ENCODE measurements at regions not wholly inside any gene's neighbourhood (a gene's known extent, or its start where the extent isn't known, plus 50 kb on each side); places are given as distances from the start of the nearest gene placed in this dataset.

DNA sequence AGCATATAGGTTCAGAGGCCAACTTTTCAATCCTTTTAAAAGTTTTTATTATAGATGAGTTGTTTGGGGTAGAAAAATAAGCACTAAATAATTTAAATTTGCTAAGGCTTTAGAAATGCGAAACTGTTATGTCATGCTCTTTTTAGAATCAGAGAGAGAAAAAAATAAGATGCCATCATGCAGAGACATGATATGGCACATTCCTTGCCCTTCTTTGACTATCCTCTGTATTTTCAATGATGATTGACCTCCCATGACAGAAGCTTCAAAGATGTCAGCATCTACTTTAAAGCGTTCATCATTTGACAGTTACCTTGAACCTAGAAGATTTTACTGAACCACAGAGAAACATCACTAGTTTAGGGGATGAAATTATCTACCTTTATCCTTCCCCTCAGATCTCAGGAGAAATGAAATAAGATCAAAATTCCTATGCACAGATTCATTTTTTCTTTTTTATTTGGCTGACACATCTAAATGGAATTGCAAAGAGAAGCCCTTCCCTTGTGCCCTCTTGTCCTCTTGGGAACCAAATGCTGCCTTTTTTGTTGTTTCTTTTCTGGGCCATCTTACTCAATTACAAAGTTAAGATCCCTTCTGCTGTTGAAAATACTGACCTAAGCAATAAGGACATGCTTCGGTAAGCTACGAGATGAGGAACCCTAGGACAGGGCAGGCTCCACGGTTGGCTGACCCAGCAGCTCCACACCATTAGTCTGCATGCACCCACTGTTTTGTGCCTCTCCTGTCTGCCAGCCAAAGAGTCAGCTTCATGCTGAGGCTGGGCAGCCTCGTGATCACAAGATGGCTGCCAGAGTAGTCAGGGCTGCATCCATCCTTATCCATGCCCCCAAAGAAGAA is 289.7 kb upstream of the TPM1 start:
- DNase-seq (ENCODE audit: insufficient read length, low spot score) (no peak), FAIRE-seq (no peak)

DNA sequence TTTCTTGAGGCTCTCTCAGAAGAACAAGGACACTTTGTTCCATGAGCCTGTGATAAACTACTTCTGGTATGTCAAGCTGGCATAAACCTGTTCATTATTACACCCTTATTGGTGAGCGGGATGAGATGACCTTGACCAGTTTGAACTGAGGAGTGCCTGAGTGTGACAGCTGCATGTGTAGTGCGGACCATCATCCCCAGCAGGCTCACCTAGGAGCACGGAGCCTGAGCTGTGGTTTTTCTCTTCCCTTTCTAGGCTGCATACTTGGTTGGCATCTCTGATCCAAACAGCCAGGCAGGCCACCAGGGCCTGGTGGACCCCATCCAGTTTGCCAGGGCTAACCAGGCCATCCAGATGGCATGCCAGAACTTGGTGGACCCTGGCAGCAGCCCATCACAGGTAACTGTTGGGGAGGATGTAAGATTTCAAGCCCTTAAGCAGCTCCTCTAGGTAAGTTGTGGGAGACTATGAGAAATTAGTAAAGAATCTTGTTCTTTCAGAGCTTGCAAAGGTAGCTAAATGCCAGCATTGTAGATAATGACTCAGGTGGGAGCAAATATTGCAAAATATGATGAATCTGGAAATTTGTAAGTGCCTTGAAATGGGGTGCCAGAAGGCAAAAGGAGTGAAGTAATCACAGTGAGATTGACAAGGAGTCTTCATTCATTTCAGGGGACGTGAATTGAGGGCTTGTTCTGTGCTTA is 288.9 kb upstream of the TPM1 start:
- DNase-seq (ENCODE audit: insufficient read length, low spot score) (no peak), FAIRE-seq (no peak)

DNA sequence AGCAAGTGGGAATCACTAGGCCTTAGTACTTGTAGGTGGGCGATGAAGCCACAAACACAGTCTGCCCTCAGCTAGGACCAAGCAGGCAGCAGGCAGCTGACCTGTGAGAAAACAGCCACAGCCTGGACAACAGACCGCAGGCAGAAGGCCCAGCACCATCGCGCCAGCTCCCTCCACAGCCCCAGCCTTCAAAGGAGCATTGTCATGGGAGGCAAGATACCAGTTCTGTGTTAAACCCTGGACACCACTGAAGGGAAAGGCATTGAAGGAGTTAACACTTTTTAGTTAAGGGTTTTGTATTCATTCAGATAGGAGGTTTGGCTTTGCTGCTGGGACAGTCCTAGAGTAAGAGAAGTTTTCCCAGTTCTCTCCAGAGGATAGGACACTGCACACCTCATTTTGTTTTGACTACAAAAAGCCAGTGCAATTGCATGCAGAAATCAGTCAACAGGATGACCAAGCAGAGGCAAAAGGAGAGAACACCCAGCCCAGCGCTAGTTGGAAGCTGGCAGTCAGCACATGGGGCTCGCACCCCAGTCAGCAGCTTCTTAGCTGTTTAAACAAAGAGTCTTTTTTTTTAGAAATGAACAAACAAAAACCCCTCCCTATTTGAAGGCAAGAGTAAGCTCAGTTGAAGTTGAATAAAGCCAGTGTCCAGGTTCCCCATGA is 286.1 kb upstream of the TPM1 start:
- no peak for FAIRE-seq
- no peak for DNase-seq (ENCODE audit: insufficient read length, low spot score)

DNA sequence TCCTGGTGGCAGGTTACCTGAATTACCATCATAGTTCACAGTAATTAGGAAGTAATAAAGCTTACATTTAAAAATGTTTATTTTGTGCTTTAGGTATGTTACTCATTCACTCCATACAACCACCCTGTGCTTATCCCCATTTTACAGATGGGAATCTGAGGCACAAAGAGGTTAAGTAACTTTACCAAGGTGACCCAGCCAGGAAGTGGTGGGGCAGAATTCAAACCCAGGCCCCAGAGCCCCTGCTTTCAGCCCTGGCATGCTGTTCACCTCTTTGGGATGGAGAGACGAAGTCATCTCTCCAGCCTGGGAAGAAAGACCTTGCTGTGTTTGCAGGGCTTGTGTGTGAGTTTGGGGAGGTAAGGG is 285.6 kb upstream of the TPM1 start:
- DNase-seq (ENCODE audit: insufficient read length, low spot score) (no peak), FAIRE-seq (no peak)

DNA sequence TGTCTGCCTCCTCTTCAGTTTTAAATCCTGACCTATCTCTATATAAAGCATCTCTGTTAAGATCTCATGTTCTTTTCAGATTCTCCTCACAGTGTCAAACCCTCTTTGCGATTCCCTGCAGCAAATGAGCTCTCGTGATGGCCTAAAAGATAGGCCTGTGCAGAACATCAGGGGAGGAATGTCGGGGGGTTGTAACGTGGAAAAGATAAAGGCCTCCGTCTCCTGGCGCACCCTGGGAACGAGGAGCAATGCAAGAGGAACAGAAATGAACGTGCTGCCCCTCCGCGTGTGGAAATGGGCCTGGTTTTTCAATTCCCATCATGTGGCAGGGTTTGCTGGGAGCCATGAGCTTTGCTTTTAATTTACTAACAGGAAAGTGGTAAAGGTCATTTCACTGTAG is 285.0 kb upstream of the TPM1 start:
- DNase-seq (ENCODE audit: insufficient read length, low spot score): no peak

DNA sequence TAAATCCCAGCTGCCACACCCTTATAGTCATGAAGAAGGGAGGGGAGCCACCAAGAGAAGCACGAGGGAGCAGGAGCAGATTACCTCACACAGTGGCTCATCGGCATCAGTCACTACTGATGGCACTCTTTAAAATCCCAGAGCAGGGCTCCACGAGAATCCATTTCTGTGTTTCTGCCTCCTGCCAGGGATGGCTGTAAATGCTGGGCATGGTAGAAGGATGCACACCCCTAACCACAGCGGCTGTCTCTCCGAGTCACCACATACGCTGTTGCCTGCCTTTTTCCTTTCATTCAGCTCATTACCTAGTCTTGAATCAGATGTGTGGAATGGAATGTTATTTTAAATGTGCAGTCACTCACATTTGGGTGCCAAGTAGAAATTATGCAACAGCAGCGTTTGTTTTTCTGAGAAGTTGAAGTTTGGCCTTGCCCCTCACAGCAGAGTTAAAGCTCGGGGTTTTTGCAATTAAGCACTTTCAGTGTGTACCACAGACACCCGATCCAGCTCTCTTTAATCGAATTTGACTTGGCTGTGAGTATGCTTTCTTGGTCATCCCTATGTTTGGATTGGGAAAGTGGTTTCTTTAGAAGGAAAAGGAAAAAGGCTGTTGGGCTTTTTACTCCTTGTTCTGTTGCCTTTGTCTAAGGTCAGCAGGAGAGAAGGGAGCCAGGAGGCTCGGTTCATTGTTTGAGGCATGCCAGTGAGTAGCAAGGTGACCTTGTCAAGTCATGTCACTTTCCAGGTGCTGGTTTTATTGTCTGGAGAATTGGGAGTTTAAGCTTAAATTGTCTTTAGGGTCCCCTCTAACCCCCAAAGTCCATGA is 284.2 kb upstream of the TPM1 start:
- FAIRE-seq (no peak), DNase-seq (ENCODE audit: insufficient read length, low spot score) (no peak)

More for the DNA sequence above, 285.0 kb upstream of the TPM1 start:
- FAIRE-seq: no peak

DNA sequence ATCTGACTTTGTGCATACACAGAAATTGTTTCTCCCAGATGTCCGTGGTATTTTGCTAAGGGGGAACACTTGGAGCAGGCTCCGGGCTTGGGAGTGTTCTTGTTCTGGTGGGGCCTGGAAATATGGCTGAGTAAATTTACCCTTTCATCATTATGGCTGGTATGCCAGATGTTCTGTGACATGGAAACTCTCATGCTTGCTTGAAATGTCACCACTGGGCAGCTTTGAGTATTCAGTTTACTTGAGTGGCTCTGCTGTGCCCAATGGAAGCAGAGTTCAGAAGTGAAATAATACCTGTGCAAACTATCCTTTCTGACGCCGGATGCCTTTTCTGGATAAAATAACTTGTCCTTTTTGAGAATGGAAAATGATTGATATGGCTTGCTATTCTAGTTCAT is 283.6 kb upstream of the TPM1 start:
- no peak for DNase-seq (ENCODE audit: insufficient read length, low spot score)
- FAIRE-seq: no peak

DNA sequence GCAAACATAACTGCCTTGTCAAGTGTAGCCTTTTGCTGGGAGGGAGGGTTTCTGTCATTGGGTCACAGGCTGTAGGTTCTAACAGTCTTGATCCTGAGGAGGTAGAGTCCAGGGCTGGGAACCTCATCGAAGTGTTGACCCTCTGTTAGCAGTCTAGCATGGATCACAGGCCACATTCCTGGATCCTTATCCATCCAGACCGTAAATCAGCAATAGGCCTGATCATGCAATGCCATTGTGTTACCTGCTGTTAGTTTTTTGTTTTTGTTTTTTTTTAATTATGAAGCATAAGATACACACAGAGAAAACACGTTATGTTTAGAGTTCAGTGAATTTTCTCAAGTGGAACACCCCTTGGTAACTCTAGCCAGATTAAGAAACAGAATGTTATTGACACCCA is 282.0 kb upstream of the TPM1 start:
- FAIRE-seq (no peak), DNase-seq (ENCODE audit: insufficient read length, low spot score) (no peak)

DNA sequence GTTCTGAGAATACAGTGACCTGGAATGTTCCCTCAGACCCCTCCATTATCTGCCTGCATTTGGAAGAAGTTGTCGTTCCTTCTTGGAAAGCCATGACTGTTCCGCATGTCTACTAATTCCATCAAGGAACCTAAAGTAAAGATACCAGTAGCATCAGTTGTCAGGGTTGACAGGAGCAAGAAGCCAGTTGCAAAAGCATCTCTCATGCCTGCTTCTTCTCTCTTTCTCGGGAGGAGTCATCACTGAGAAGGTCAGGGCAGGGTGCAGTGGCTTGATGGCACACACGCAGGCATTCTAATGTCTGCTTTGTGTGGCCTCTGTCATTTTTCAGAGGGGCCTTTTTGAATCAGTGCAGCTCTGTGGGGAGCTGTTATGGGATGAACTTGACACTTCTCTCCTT is 276.6 kb upstream of the TPM1 start:
- no peak for DNase-seq (ENCODE audit: insufficient read length, low spot score)
- no peak for FAIRE-seq

DNA sequence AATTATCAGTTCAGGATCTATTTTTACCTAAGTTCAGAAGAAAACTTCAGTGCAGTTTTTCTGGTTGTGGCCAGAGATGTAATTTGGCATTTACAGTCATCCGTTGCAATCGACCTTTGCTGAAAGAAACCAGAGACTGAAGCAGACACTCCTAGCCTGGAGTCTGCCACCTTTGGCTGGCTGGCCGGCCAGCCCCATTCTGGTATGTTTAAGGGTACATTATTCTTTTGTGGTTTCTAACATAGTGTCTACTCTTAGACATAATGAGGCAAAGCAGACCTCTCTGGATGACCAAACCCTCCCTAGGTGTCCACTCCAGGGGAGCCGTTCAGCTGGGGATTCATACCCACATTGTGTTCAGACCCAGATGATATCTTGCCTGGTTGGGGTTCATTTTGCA is 275.9 kb upstream of the TPM1 start:
- no peak for DNase-seq (ENCODE audit: insufficient read length, low spot score)
- no peak for FAIRE-seq

DNA sequence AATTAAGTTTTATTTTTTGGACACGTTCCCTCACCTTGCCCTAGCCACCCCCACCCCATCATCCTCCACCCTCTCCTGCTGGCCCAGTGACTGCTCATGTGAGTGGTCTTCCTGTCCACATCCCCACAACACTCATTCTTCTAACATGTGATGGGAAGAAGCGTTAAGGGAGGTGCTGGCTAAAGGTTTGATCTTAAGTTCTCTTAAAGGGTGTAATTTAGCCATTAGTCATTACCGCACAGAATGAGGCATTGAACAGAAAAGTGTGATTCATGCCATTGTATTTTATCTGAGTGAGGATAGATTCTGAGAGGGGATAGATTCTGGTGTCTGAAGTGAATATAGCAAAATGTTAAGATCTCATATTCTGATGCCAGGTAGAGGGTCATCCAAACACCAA is 272.9 kb upstream of the TPM1 start:
- FAIRE-seq (no peak), DNase-seq (ENCODE audit: insufficient read length, low spot score) (no peak)

DNA sequence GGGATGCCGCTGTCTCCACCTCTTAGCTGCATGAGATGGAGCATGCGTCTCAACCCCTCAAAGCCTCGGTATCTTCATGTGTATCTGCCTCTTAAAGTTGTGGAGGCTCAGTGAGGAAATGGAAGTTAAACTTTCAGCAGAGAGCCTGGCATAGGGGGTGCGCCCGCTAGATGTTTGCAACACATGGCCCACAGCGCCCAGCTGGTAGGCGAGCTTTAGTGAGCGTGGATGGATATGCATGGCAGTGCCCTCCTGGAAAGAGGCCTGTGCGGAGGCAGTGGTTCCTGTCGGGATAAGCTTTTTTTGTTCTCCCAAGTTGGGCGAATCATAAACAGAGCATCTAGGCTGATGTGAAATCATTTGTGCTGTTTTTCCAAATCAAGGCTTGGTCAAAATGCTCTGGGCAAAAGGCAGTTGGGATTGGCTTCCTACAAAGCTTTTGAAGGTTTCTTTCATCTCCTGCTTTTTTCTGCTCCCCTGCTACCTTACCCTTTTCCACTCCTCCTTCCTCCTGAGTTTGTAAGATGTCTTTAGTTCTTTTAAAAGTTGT is 272.4 kb upstream of the TPM1 start:
- no peak for FAIRE-seq
- DNase-seq (ENCODE audit: insufficient read length, low spot score): no peak

DNA sequence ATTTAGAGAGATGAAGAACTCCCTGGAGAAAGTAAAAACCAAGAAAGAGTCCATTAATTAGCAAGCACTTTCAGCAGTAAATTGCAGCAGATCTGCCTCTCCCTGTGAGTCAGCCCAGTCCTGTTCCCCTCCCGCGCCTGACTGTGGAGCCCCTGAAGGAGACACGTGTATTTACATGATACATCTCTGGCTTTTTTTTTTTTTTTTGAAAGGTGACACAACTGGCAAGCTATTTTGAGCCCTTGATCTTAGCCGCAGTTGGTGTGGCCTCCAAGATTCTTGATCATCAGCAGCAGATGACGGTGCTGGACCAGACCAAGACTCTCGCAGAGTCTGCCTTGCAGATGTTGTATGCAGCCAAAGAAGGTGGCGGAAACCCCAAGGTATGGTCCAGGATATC is 271.8 kb upstream of the TPM1 start:
- FAIRE-seq: no peak

DNA sequence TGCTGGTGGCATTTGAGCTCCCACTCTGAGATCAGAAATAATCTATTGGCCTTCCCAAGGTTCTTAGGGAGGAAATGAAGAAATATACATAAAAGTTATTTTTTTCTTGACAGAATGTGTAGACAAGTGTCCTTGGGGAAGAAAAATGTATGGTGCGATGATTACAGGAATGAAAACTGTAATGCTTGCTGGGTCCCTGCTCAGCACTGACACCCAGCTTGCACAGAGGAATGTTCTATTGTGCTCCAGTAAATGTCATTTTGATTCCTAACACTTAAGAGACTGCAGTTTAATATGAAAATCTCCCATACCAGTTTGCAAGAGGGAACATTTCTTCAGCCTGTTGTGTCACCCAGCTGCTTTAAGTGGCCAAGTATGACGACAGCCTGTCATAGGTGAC is 271.3 kb upstream of the TPM1 start:
- FAIRE-seq: no peak

More for the DNA sequence above, 271.8 kb upstream of the TPM1 start:
- DNase-seq (ENCODE audit: insufficient read length, low spot score): no peak

DNA sequence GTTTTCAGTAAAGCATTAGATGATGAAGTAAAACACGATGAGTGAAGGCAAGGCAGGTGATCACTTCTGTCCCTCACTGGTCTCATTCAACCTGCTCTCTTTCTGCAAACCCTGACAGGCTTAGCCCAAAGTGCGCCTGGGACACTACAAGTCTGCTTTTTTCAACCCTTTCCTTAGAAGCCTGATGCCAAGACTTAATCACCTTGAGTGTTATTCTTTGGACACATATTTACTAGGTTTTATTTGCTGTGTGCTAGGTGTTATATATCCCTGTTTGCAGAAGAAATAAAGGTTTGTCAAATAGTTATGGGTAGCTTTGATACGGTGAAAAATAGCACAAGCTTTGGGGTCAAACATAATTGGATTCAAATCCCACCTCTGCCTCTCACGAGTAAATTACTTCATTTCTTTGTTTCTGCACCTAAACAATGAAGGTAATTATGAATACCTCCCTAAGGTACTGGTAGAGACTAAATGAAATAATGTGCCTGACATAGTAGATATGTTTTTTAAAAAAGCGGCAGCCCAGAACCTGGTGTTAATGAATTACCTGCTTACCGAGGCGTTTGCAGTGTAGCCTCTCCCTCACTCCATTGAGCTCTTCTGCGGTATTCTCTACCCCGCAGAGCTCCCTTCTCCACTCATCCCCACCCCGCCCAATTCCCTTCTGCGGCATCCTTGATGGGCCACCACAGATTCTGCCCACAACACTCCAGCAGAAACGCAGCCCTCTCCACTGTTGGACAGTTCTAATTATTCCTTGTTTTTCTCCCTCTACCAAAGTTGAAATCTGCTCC is 269.0 kb upstream of the TPM1 start:
- FAIRE-seq: no peak
- no peak for DNase-seq (ENCODE audit: insufficient read length, low spot score)

More for the DNA sequence above, 271.3 kb upstream of the TPM1 start:
- no peak for DNase-seq (ENCODE audit: insufficient read length, low spot score)

DNA sequence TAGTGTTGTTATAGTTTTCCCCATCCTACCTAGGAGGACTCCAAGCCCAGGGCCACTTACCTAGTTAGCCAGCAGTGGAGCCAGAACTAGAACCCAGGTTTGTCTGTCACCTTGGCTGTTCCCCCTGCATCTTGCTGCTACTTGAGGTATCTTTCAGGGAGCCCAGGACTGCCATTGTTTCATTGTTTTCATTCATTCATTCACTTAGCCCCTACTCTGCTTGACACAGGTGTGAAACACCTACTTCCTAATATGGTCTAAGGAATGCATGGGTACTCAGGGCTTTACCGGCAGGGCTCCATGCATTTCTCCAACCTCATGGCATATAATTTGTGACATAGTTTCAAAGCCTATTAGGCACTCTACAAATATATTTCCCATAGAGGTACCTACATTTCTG is 266.6 kb upstream of the TPM1 start:
- FAIRE-seq: no peak

DNA sequence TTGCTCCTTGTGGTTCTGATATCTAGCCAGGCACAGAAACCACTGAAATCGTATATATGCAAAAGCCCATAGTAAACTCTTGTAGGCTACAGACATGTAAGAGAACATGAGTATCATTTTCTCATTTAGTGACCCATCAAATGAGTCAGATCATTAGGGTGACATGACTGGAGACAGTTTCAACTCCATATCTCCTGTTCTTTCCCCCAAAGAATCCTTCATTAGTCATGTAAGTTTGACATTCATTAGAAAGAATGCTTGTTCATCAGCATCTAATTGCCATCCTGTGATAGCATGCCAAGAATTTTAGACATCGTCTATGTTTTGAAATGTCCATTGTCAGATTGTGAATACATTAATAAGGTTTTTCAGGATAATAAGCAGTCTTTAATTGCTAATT is 264.9 kb upstream of the TPM1 start:
- no peak for FAIRE-seq

More for the DNA sequence above, 266.6 kb upstream of the TPM1 start:
- no peak for DNase-seq (ENCODE audit: insufficient read length, low spot score)

DNA sequence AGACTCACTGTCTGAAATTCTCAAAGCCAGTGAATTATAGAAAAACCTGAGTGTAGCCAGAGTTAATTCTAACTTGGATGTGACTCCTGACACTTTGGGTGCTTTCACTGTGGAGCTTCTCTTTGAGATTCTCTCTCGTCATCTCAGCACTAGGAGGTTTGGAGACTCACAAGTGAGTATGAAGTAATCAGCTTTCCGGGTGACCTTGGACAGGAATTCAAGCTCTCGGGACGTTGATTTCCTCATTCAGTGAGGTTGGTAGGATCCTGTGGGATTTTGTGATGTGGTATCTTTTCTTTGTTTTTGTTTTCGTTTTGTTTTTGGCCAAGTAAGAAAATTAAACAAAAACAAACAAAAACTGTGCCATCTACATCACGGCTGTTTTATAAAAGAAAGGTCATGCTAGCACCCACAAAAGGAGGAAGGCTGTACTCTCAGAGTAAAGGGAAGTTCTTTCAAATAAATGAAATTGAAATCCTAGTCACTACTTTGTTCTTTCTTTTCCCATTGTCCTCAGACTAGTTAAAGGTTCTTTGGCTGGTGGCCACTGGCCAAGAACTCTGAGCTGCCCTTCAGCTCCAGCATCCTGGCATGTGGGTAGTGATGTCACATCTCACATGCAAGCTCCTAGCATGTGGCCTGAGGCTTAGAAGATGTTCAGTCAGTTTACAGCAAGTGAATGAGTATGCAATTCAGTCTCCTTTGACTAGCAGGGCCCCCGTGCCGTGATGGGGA is 263.3 kb upstream of the TPM1 start:
- DNase-seq (ENCODE audit: insufficient read length, low spot score) (no peak), FAIRE-seq (no peak)

More for the DNA sequence above, 264.9 kb upstream of the TPM1 start:
- no peak for DNase-seq (ENCODE audit: insufficient read length, low spot score)

DNA sequence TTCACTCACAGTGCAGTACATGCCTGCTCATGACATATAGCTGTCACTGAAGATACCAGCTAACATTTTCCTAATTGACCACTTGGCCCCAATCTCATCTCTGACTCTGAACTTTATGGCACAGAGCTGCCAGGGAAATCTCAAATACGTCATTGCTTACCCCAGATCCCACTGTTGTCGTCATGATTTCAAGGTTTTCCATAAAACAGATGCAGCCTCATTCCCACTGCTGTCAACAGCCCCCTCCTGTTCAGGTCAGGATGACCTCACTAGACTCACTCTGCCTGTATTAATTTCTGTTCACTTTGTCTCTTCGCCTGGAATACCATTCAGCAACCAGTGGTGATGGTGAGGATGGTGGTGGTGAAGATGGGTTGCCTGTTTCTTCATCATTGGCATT is 262.6 kb upstream of the TPM1 start:
- DNase-seq (ENCODE audit: insufficient read length, low spot score) (no peak), FAIRE-seq (no peak)

All from GM19239 (cell line).